Mesodermal cell (in vitro differentiated cells): ENCODE measurements at regions not wholly inside any gene's neighbourhood (a gene's known extent, or its start where the extent isn't known, plus 50 kb on each side); places are given as distances from the start of the nearest gene placed in this dataset.

ENCODE experiments used
- H3K27ac ChIP-seq: 2 replicates; pipeline ENCODE4 v1.7.0; 2013; ENCODE audit warnings: mild to moderate bottlenecking, low read depth, low read length, moderate library complexity; ENCODE audit not compliant: severe bottlenecking
- H3K36me3 ChIP-seq: 2 replicates; pipeline ENCODE4 v1.7.1; 2013; ENCODE audit warnings: mild to moderate bottlenecking, low read length, moderate library complexity; ENCODE audit not compliant: control insufficient read depth, insufficient read depth
- H3K4me1 ChIP-seq: one replicate; pipeline ENCODE4 v1.7.1; 2013; ENCODE audit warnings: mild to moderate bottlenecking, low read length; ENCODE audit not compliant: insufficient read depth, control insufficient read depth, poor library complexity, severe bottlenecking
- H3K4me3 ChIP-seq: 2 replicates; pipeline ENCODE4 v1.7.0; 2013; ENCODE audit warnings: low read length, control low read depth, mild to moderate bottlenecking; ENCODE audit not compliant: insufficient read depth, poor library complexity, severe bottlenecking; ENCODE audit errors: extremely low read depth
- H3K9me3 ChIP-seq: 2 replicates; pipeline ENCODE4 v1.7.1; 2013; ENCODE audit warnings: mild to moderate bottlenecking, low read length, moderate library complexity; ENCODE audit not compliant: control insufficient read depth
- WGBS, 2 experiments: methylation state at CpG; one replicate each; pipeline ENCODE4 v1.1.5; 2013; ENCODE audit warnings: missing lambda C conversion rate in 2 of 2; ENCODE audit not compliant: insufficient coverage in 2 of 2; 5-methylcytosine and 5-hydroxymethylcytosine counted together

- Histone ChIP-seq H3K27ac (peak overlapping the region; percentile 55), H3K4me3 (no peak overlapping the region), H3K9me3 (no peaks in the 10 kb centered on the region), H3K4me1 (peaks cover 12% of the 10 kb centered on the region), H3K36me3 (no peaks in the 10 kb centered on the region)
- WGBS, 2 experiments = 100% methylated on average over 1 of the region's 2 CpGs; no CpG with 5 or more reads in 1 of the 2 experiments
Observed at GRCh38 chr2:12605936-12606335, 110.8 kb upstream of the TRIB2 start.

GRCh38 chr2:12606472-12607000 is 110.2 kb upstream of the TRIB2 start:
- H3K4me3 ChIP-seq = no peak overlapping the region
- peak overlapping the region; percentile 55 for H3K27ac ChIP-seq
- no peaks in the 10 kb centered on the region for H3K9me3 ChIP-seq
- peaks cover 12% of the 10 kb centered on the region for H3K4me1 ChIP-seq
- H3K36me3 ChIP-seq = no peaks in the 10 kb centered on the region
- 52 to 77% methylated on average over 2 to 4 of the region's 5 CpGs for whole genome bisulfite sequencing, 2 experiments

GRCh38 chr2:12607971-12608370 is 108.8 kb upstream of the TRIB2 start:
- Histone ChIP-seq H3K27ac (no peak overlapping the region), H3K4me1 (peaks cover 12% of the 10 kb centered on the region), H3K4me3 (no peak overlapping the region), H3K36me3 (no peaks in the 10 kb centered on the region), H3K9me3 (no peaks in the 10 kb centered on the region)
- 86 to 91% methylated on average over 1 of the region's 3 CpGs for WGBS, 2 experiments

GRCh38 chr2:12610314-12610713 is 106.4 kb upstream of the TRIB2 start:
- Histone ChIP-seq H3K27ac (no peak overlapping the region), H3K4me1 (peaks cover 12% of the 10 kb centered on the region), H3K36me3 (no peaks in the 10 kb centered on the region), H3K4me3 (no peak overlapping the region), H3K9me3 (no peaks in the 10 kb centered on the region)

GRCh38 chr2:12612168-12612567 is 104.6 kb upstream of the TRIB2 start:
- no peak overlapping the region for H3K4me3 ChIP-seq
- H3K4me1 ChIP-seq = no peaks in the 10 kb centered on the region
- H3K27ac ChIP-seq = no peak overlapping the region
- no CpG with 5 or more reads among the region's 2 CpGs for WGBS, 2 experiments
- no peaks in the 10 kb centered on the region for H3K9me3 ChIP-seq
- H3K36me3 ChIP-seq = no peaks in the 10 kb centered on the region

- 40 to 100% methylated on average over 1 of the region's 2 CpGs for WGBS, 2 experiments
- Histone ChIP-seq H3K4me3 (no peak overlapping the region), H3K9me3 (no peaks in the 10 kb centered on the region), H3K4me1 (no peaks in the 10 kb centered on the region), H3K27ac (no peak overlapping the region), H3K36me3 (no peaks in the 10 kb centered on the region)
Observed at GRCh38 chr2:12612671-12613070, 104.1 kb upstream of the TRIB2 start.

- H3K27ac ChIP-seq = peak overlapping the region; percentile 38
- no peaks in the 10 kb centered on the region for H3K36me3 ChIP-seq
- H3K4me3 ChIP-seq = no peak overlapping the region
- H3K9me3 ChIP-seq = no peaks in the 10 kb centered on the region
- H3K4me1 ChIP-seq = no peaks in the 10 kb centered on the region
- WGBS, 2 experiments = 83 to 86% methylated on average over 6 to 7 of the region's 7 CpGs
Observed at GRCh38 chr2:12613137-12613835, 103.5 kb upstream of the TRIB2 start.

GRCh38 chr2:12615509-12615908 is 101.2 kb upstream of the TRIB2 start:
- Histone ChIP-seq H3K4me1 (no peaks in the 10 kb centered on the region), H3K27ac (no peak overlapping the region), H3K36me3 (no peaks in the 10 kb centered on the region), H3K9me3 (no peaks in the 10 kb centered on the region), H3K4me3 (no peak overlapping the region)
- 88 to 94% methylated on average over 2 of the region's 2 CpGs for WGBS, 2 experiments

- H3K27ac ChIP-seq = no peak overlapping the region
- H3K9me3 ChIP-seq = no peaks in the 10 kb centered on the region
- H3K36me3 ChIP-seq = no peaks in the 10 kb centered on the region
- H3K4me3 ChIP-seq = no peak overlapping the region
- H3K4me1 ChIP-seq = no peaks in the 10 kb centered on the region
- WGBS, 2 experiments = 100% methylated on average over 1 of the region's 2 CpGs
Observed at GRCh38 chr2:12616456-12617156, 100.1 kb upstream of the TRIB2 start.

GRCh38 chr2:12617366-12617765 is 99.4 kb upstream of the TRIB2 start:
- H3K4me3 ChIP-seq = no peak overlapping the region
- no peaks in the 10 kb centered on the region for H3K4me1 ChIP-seq
- H3K9me3 ChIP-seq = no peaks in the 10 kb centered on the region
- H3K27ac ChIP-seq = no peak overlapping the region
- no peaks in the 10 kb centered on the region for H3K36me3 ChIP-seq
- WGBS, 2 experiments = 92 to 93% methylated on average over 2 to 3 of the region's 3 CpGs

- H3K4me3 ChIP-seq = no peak overlapping the region
- H3K36me3 ChIP-seq = no peaks in the 10 kb centered on the region
- H3K9me3 ChIP-seq = no peaks in the 10 kb centered on the region
- 92 to 100% methylated on average over 1 to 2 of the region's 2 CpGs for WGBS, 2 experiments
- no peaks in the 10 kb centered on the region for H3K4me1 ChIP-seq
- H3K27ac ChIP-seq = no peak overlapping the region
Observed at GRCh38 chr2:12617853-12618252, 98.9 kb upstream of the TRIB2 start.
